HepG2 (cell line): ENCODE measurements at regions not wholly inside any gene's neighbourhood (a gene's known extent, or its start where the extent isn't known, plus 50 kb on each side); places are given as distances from the start of the nearest gene placed in this dataset.

ENCODE experiments used
- ATAC-seq: fragments of 200-7000 bp; cut with Tn5 transposase; 3 replicates; pipeline ENCODE4 v1.9.1; 2020; ENCODE audit warnings: mild to moderate bottlenecking, moderate library complexity
- BruUV-seq: library from RNA; stranded (reverse); fragments of 400-500 nt; replicated peaks from 2 replicates; lab custom pipeline; 2021; lab: Mats Ljungman, UMichigan
- CTCF ChIA-PET: fragments of 300-600 bp; formaldehyde crosslinking; extraction: SDS; loops from one replicate; lab custom pipeline; 2021; ENCODE audit warnings: low total read pairs, inconsistent platforms, low intra/inter-chr PET ratio; lab: Yijun Ruan, JAX
- POLR2A ChIA-PET: fragments of 350-600 bp; sonication (Branson Sonifier 250); formaldehyde crosslinking; loops from one replicate; lab custom pipeline; 2020; ENCODE audit warnings: antibody characterized with exemption, inconsistent platforms; lab: Yijun Ruan, JAX
- DNase-seq: peaks from one replicate; pipeline ENCODE4 v3.0.0-alpha.2; 2015; ENCODE audit warnings: low spot score
- FAIRE-seq: peaks from 3 replicates; lab custom pipeline; 2011; peaks lifted over from hg19 to GRCh38; lab: Jason Lieb, UNC
- H2AFZ ChIP-seq: one replicate; pipeline ENCODE4 v1.6.1; 2011; ENCODE audit warnings: low read length, inconsistent platforms
- H3K27ac ChIP-seq: fragments of 300-600 bp; 3 replicates; pipeline ENCODE4 v1.8.0; 2011; ENCODE audit warnings: mixed run types, mild to moderate bottlenecking, mixed read lengths, low read length, inconsistent platforms; ENCODE audit not compliant: insufficient read depth; ENCODE audit errors: extremely low read length
- H3K27me3 ChIP-seq, 2 experiments: fragments of 200-600 bp in 1 of 2; 2 replicates in 1 of 2; 3 replicates in 1 of 2; pipeline versions ENCODE4 v1.6.0 to v1.8.0; 2011; ENCODE audit warnings: low read length in 2 of 2, mild to moderate bottlenecking in 2 of 2, moderate library complexity in 2 of 2, inconsistent platforms in 1 of 2; ENCODE audit not compliant: insufficient read depth in 2 of 2, control insufficient read depth in 1 of 2
- H3K36me3 ChIP-seq, 2 experiments: fragments of 200-600 bp in 1 of 2; replicated peaks in 1 of 2; 2 replicates in 1 of 2; 3 replicates in 1 of 2; pipeline versions ENCODE4 v1.5.1 to v1.8.0; 2011; ENCODE audit warnings: low read length in 2 of 2, inconsistent platforms in 1 of 2; ENCODE audit not compliant: insufficient read depth in 2 of 2, control insufficient read depth in 1 of 2
- H3K4me1 ChIP-seq: 2 replicates; pipeline ENCODE4 v1.5.1; 2012; ENCODE audit warnings: low read length, inconsistent platforms; ENCODE audit not compliant: insufficient read depth
- H3K4me2 ChIP-seq: 2 replicates; pipeline ENCODE4 v1.6.0; 2011; ENCODE audit warnings: low read depth, low read length, inconsistent platforms
- H3K4me3 ChIP-seq, 3 experiments: fragments of 200-600 bp in 1 of 3; sonication (generic), shearing (Covaris generic) in 1 of 3; replicated peaks in 1 of 3; 2 replicates each; pipeline ENCODE4 v1.5.1; 2011 to 2016; ENCODE audit warnings: low read length in 3 of 3, inconsistent platforms in 2 of 3, low read depth in 2 of 3, mild to moderate bottlenecking in 2 of 3, control low read depth in 1 of 3, mixed read lengths in 1 of 3; ENCODE audit not compliant: insufficient read depth in 1 of 3
- H3K79me2 ChIP-seq: one replicate; pipeline ENCODE4 v1.6.1; 2011; ENCODE audit warnings: low read length, inconsistent platforms; ENCODE audit not compliant: insufficient read depth
- H3K9ac ChIP-seq: 2 replicates; pipeline ENCODE4 v1.6.0; 2011; ENCODE audit warnings: mild to moderate bottlenecking, low read depth, low read length, inconsistent platforms; ENCODE audit not compliant: insufficient read depth
- H3K9me3 ChIP-seq: 2 replicates; pipeline ENCODE4 v1.5.1; 2012; ENCODE audit warnings: mild to moderate bottlenecking, low read length
- H4K20me1 ChIP-seq: 2 replicates; pipeline ENCODE4 v1.6.0; 2011; ENCODE audit warnings: inconsistent platforms, mild to moderate bottlenecking, low read length, moderate library complexity; ENCODE audit not compliant: insufficient read depth
- CCDC6 ChIP-seq: sonication (generic); formaldehyde crosslinking; IDR thresholded peaks from 2 replicates; pipeline ENCODE4 v1.8.1; 2022; ENCODE audit warnings: mild to moderate bottlenecking, missing genetic modification reagents, moderate library complexity
- CEBPB ChIP-seq: IDR thresholded peaks from 2 replicates; pipeline ENCODE4 v1.6.1; 2011; ENCODE audit warnings: low read depth, low read length, improper control_type of control experiment, borderline replicate concordance
- CENPT ChIP-seq: sonication (generic); formaldehyde crosslinking; IDR thresholded peaks from 2 replicates; pipeline ENCODE4 v1.8.0; 2022; ENCODE audit warnings: low read depth, mild to moderate bottlenecking, moderate library complexity, missing genetic modification reagents
- HNF4G ChIP-seq, 2 experiments: sonication (generic) in 1 of 2; formaldehyde crosslinking in 1 of 2; IDR thresholded peaks; 2 replicates each; pipeline versions ENCODE4 v1.4.0 to v1.6.1; 2011 to 2020; ENCODE audit warnings: borderline replicate concordance in 2 of 2, low read depth in 2 of 2, mild to moderate bottlenecking in 2 of 2, low read length in 1 of 2, missing genetic modification reagents in 1 of 2, moderate library complexity in 1 of 2
- IKZF5 ChIP-seq: IDR thresholded peaks from 2 replicates; pipeline ENCODE4 v1.6.1; 2018; ENCODE audit warnings: missing genetic modification reagents, mild to moderate bottlenecking, missing compliant biosample characterization
- KLF11 ChIP-seq: IDR thresholded peaks from 2 replicates; pipeline ENCODE4 v1.6.1; 2016; ENCODE audit warnings: missing compliant biosample characterization
- KLF16 ChIP-seq, 2 experiments: sonication (generic) in 1 of 2; formaldehyde crosslinking in 1 of 2; IDR thresholded peaks; 2 replicates each; pipeline versions ENCODE4 v1.6.1 to v1.8.0; 2016 to 2023; ENCODE audit warnings: missing genetic modification reagents in 2 of 2, missing compliant biosample characterization in 1 of 2
- KMT2A ChIP-seq: sonication (generic); formaldehyde crosslinking; IDR thresholded peaks from 2 replicates; pipeline ENCODE4 v1.4.0; 2020; ENCODE audit warnings: missing genetic modification reagents
- NFIC ChIP-seq: IDR thresholded peaks from 2 replicates; pipeline ENCODE4 v1.6.1; 2012; ENCODE audit warnings: mild to moderate bottlenecking, low read length, inconsistent platforms
- SMARCC2 ChIP-seq: fragments of 450-650 bp; IDR thresholded peaks from 2 replicates; pipeline ENCODE4 v1.6.1; 2017; ENCODE audit warnings: antibody characterized with exemption, mild to moderate bottlenecking
- TRIM22 ChIP-seq: fragments of 450-650 bp; IDR thresholded peaks from 2 replicates; pipeline ENCODE4 v1.6.1; 2017
- ZEB1 ChIP-seq: IDR thresholded peaks from 2 replicates; pipeline ENCODE4 v1.6.1; 2012; ENCODE audit warnings: mild to moderate bottlenecking, low read depth, inconsistent platforms; ENCODE audit not compliant: insufficient replicate concordance
- ZFP62 ChIP-seq: sonication (generic); formaldehyde crosslinking; IDR thresholded peaks from 2 replicates; pipeline ENCODE4 v1.4.0; 2020; ENCODE audit warnings: missing genetic modification reagents
- ZHX1 ChIP-seq: sonication (generic); formaldehyde crosslinking; IDR thresholded peaks from 2 replicates; pipeline ENCODE4 v1.8.1; 2022; ENCODE audit warnings: low read depth, mild to moderate bottlenecking, missing genetic modification reagents
- ZNF232 ChIP-seq: sonication (generic); formaldehyde crosslinking; IDR thresholded peaks from 2 replicates; pipeline ENCODE4 v1.4.0; 2020; ENCODE audit warnings: missing genetic modification reagents, borderline replicate concordance
- ZNF782 ChIP-seq: sonication (generic); formaldehyde crosslinking; IDR thresholded peaks from 2 replicates; pipeline ENCODE4 v1.4.0; 2020; ENCODE audit warnings: missing genetic modification reagents, mild to moderate bottlenecking, borderline replicate concordance
- in situ Hi-C: cut with HindIII; loops from 2 replicates; pipeline ENCODE4 v1.10.0; 2017; ENCODE audit warnings: low pct_unique_long_range_greater_than_20kb; ENCODE audit not compliant: extremely low pct_ligation_motif_present
- intact Hi-C: fragments of 100-400 bp; cut with micrococcal nuclease; formaldehyde crosslinking; loops from one replicate; pipeline ENCODE4 v1.10.0; 2022; ENCODE audit not compliant: unreplicated experiment

- Histone ChIP-seq H3K9ac (no peak overlapping the region), H4K20me1 (no peaks in the 10 kb centered on the region), H3K9me3 (peaks cover 22% of the 10 kb centered on the region), H2AFZ (no peak overlapping the region), H3K4me2 (no peak overlapping the region), H3K79me2 (no peaks in the 10 kb centered on the region), H3K27me3 (no peaks in the 10 kb centered on the region), H3K4me3 (no peak overlapping the region), H3K27ac (no peak overlapping the region), H3K4me1 (no peaks in the 10 kb centered on the region), H3K36me3 (no peaks in the 10 kb centered on the region)
- DNase-seq (no peak), FAIRE-seq (no peak), ATAC-seq (no peak)
- no TSS peak for BruUV-seq
- POLR2A ChIA-PET = no interaction called here
- intact Hi-C loops (no loop called here), in situ Hi-C loops (no loop called here)
- TF ChIP-seq KLF16 (CRISPR knock-in tag; IDR thresholded peaks at IDR 0.05) = no peak
- TF ChIP-seq IKZF5 (CRISPR knock-in tag) = no peak
- TF ChIP-seq HNF4G (IDR thresholded peaks at IDR 0.05; ENCODE audit: borderline replicate concordance, low read depth, low read length) = no peak
- no peak for TF ChIP-seq HNF4G (CRISPR knock-in tag; IDR thresholded peaks at IDR 0.05; ENCODE audit: borderline replicate concordance, low read depth)
- no peak for TF ChIP-seq CENPT
- no peak for TF ChIP-seq ZHX1 (CRISPR knock-in tag)
- TF ChIP-seq KLF11 (CRISPR knock-in tag) = no peak
- TF ChIP-seq ZNF782 (CRISPR knock-in tag) = no peak
- TF ChIP-seq TRIM22 = no peak
- no peak for TF ChIP-seq CCDC6 (CRISPR knock-in tag)
- TF ChIP-seq ZFP62 (CRISPR knock-in tag) = no peak
- TF ChIP-seq NFIC = no peak
- TF ChIP-seq KMT2A (CRISPR knock-in tag) = no peak
- no peak for TF ChIP-seq ZEB1
- no peak for TF ChIP-seq SMARCC2
- TF ChIP-seq CEBPB = no peak
- no peak for TF ChIP-seq ZNF232 (CRISPR knock-in tag)
- CTCF ChIA-PET = no interaction called here
Measured at GRCh38 chr13:89217813-89218212, 1546.6 kb downstream of the SLITRK5 start.
